ENCODE measurements at regions not wholly inside any gene's neighbourhood (a gene's known extent, or its start where the extent isn't known, plus 50 kb on each side); places are given as distances from the start of the nearest gene placed in this dataset.

- no peak for TF ChIP-seq ZNF609 (CRISPR knock-in tag; IDR thresholded peaks at IDR 0.05; ENCODE audit: borderline replicate concordance)
- no peak for TF ChIP-seq ZNF576 (CRISPR knock-in tag; IDR thresholded peaks at IDR 0.05)
- no peak for TF ChIP-seq NFATC3 (CRISPR knock-in tag; IDR thresholded peaks at IDR 0.05)
These were observed 880.1 kb upstream of the NR2F2 start (continued) for GRCh38 chr15:95450413-95450812.

- CTCF ChIA-PET (ENCODE audit: low intra/inter-chr PET ratio, low total read pairs) = no interaction called here
- DNase-seq (ENCODE audit: low spot score) (no peak), ATAC-seq (no peak), FAIRE-seq (no peak)
- BruUV-seq (replicated peaks) = no TSS peak
- Histone ChIP-seq H2AFZ (ENCODE audit: low read length) (no peak overlapping the region), H3K27me3 (ENCODE audit: control insufficient read depth in 1 of 2, insufficient read depth in 2 of 2, low read length in 2 of 2) (no peaks in the 10 kb centered on the region), H4K20me1 (ENCODE audit: insufficient read depth, low read length) (no peaks in the 10 kb centered on the region), H3K27ac (ENCODE audit: extremely low read length, insufficient read depth, low read length) (no peak overlapping the region), H3K9ac (ENCODE audit: insufficient read depth, low read depth, low read length) (no peak overlapping the region), H3K4me2 (ENCODE audit: low read depth, low read length) (no peak overlapping the region), H3K9me3 (ENCODE audit: low read length) (peaks cover 87% of the 10 kb centered on the region), H3K4me3 (replicated peaks in 1 of 3; ENCODE audit: insufficient read depth in 1 of 3, low read depth in 2 of 3, low read length in 3 of 3) (no peak overlapping the region), H3K36me3 (replicated peaks in 1 of 2; ENCODE audit: control insufficient read depth in 1 of 2, insufficient read depth in 2 of 2, low read length in 2 of 2) (no peaks in the 10 kb centered on the region), H3K79me2 (ENCODE audit: insufficient read depth, low read length) (no peaks in the 10 kb centered on the region), H3K4me1 (ENCODE audit: insufficient read depth, low read length) (no peaks in the 10 kb centered on the region)
- POLR2A ChIA-PET = no interaction called here
- in situ Hi-C loops (cut with HindIII; ENCODE audit: extremely low pct_ligation_motif_present, low pct_unique_long_range_greater_than_20kb) (no loop called here), intact Hi-C loops (cut with micrococcal nuclease; ENCODE audit: unreplicated experiment) (no loop called here)
- TF ChIP-seq KAT7 (CRISPR knock-in tag; IDR thresholded peaks at IDR 0.05; ENCODE audit: borderline replicate concordance) (no peak), ZNF407 (CRISPR knock-in tag; IDR thresholded peaks at IDR 0.05; ENCODE audit: not compliant biosample characterization) (no peak), SP4 (CRISPR knock-in tag; IDR thresholded peaks at IDR 0.05) (no peak), ZNF274 (CRISPR knock-in tag; IDR thresholded peaks at IDR 0.05) (no peak)
- WGBS (ENCODE audit: low lambda C conversion rate) = 0% methylated on average over 1 of the region's 1 CpG
These were observed 878.6 kb upstream of the NR2F2 start for GRCh38 chr15:95451938-95452337.
